IMR-90 (cell line): ENCODE measurements at regions not wholly inside any gene's neighbourhood (a gene's known extent, or its start where the extent isn't known, plus 50 kb on each side); places are given as distances from the start of the nearest gene placed in this dataset.
A peak's percentile ranks its signal among the peaks of the same experiment; 100 is the strongest.

Source experiments
- ATAC-seq: fragments of 200-7000 bp; cut with Tn5 transposase; 2 replicates; pipeline ENCODE4 v1.9.1; 2020; ENCODE audit warnings: low read depth, mild to moderate bottlenecking, moderate library complexity
- BruUV-seq: library from RNA; stranded (reverse); fragments of 400-500 nt; replicated peaks from 2 replicates; lab custom pipeline; 2021; lab: Mats Ljungman, UMichigan
- CTCF ChIA-PET: fragments of 300-600 bp; formaldehyde crosslinking; extraction: SDS; loops from one replicate; lab custom pipeline; 2021; ENCODE audit warnings: antibody characterized with exemption; lab: Yijun Ruan, JAX
- POLR2A ChIA-PET: fragments of 300-600 bp; sonication (Branson Sonifier 250); formaldehyde crosslinking; loops from one replicate; lab custom pipeline; 2022; ENCODE audit warnings: antibody characterized with exemption; ENCODE audit not compliant: unreplicated experiment; lab: Charles Lee
- DNase-seq: peaks from one replicate; pipeline ENCODE4 v3.0.0; 2013
- H2AFZ ChIP-seq: replicated peaks from 2 replicates; pipeline ENCODE3; 2013; ENCODE audit warnings: low read length, mild to moderate bottlenecking; ENCODE audit not compliant: poor library complexity
- H2AK5ac ChIP-seq: 2 replicates; pipeline ENCODE4 v1.6.1; 2013; ENCODE audit warnings: low read depth, low read length, inconsistent platforms
- H2AK9ac ChIP-seq: replicated peaks from 2 replicates; pipeline ENCODE3; 2013; ENCODE audit warnings: mild to moderate bottlenecking, low read depth, low read length, moderate library complexity; ENCODE audit not compliant: poor library complexity
- H2BK120ac ChIP-seq: 2 replicates; pipeline ENCODE4 v1.6.1; 2013; ENCODE audit warnings: low read depth, low read length, inconsistent platforms
- H2BK15ac ChIP-seq: 3 replicates; pipeline ENCODE4 v1.6.1; 2013; ENCODE audit warnings: low read depth, low read length, inconsistent platforms
- H2BK20ac ChIP-seq: 2 replicates; pipeline ENCODE4 v1.6.1; 2013; ENCODE audit warnings: low read depth, mild to moderate bottlenecking, inconsistent platforms, low read length, moderate library complexity
- H2BK5ac ChIP-seq: 2 replicates; pipeline ENCODE4 v1.6.1; 2013; ENCODE audit warnings: mild to moderate bottlenecking, low read depth, low read length, inconsistent platforms; ENCODE audit not compliant: poor library complexity, severe bottlenecking
- H3K14ac ChIP-seq: replicated peaks from 2 replicates; pipeline ENCODE4 v1.6.1; 2013; ENCODE audit warnings: low read depth, low read length, inconsistent platforms
- H3K18ac ChIP-seq: 2 replicates; pipeline ENCODE4 v1.6.1; 2013; ENCODE audit warnings: low read depth, low read length, control low read depth
- H3K23ac ChIP-seq: 2 replicates; pipeline ENCODE4 v1.6.1; 2013; ENCODE audit warnings: low read depth, low read length, inconsistent platforms
- H3K27ac ChIP-seq: 2 replicates; pipeline ENCODE4 v1.5.1; 2013; ENCODE audit warnings: mild to moderate bottlenecking, control low read depth, low read length; ENCODE audit not compliant: insufficient read depth
- H3K27me3 ChIP-seq: 2 replicates; pipeline ENCODE4 v1.6.1; 2013; ENCODE audit warnings: low read length; ENCODE audit not compliant: control insufficient read depth, insufficient read depth
- H3K36me3 ChIP-seq: 2 replicates; pipeline ENCODE4 v1.6.1; 2013; ENCODE audit warnings: low read length, mixed read lengths; ENCODE audit not compliant: control insufficient read depth, insufficient read depth
- H3K4ac ChIP-seq: 2 replicates; pipeline ENCODE4 v1.6.1; 2013; ENCODE audit warnings: low read depth, low read length, inconsistent platforms
- H3K4me1 ChIP-seq: 2 replicates; pipeline ENCODE4 v1.6.1; 2013; ENCODE audit warnings: low read length, mixed read lengths; ENCODE audit not compliant: control insufficient read depth, insufficient read depth
- H3K4me2 ChIP-seq: 2 replicates; pipeline ENCODE4 v1.6.1; 2013; ENCODE audit warnings: low read depth, mild to moderate bottlenecking, control low read depth, low read length, moderate library complexity
- H3K4me3 ChIP-seq: 2 replicates; pipeline ENCODE4 v1.5.1; 2013; ENCODE audit warnings: low read depth, mild to moderate bottlenecking, control low read depth, low read length, moderate library complexity; ENCODE audit not compliant: insufficient read depth
- H3K56ac ChIP-seq: 2 replicates; pipeline ENCODE4 v1.6.1; 2013; ENCODE audit warnings: low read length, inconsistent platforms; ENCODE audit not compliant: insufficient read depth; ENCODE audit errors: extremely low read depth
- H3K79me1 ChIP-seq, 2 experiments: 2 replicates each; pipeline ENCODE4 v1.6.1; 2013; ENCODE audit warnings: low read length in 2 of 2, inconsistent platforms in 1 of 2, low read depth in 1 of 2
- H3K9ac ChIP-seq: 2 replicates; pipeline ENCODE4 v1.6.1; 2013; ENCODE audit warnings: low read depth, low read length, control low read depth
- H3K9me1 ChIP-seq: 2 replicates; pipeline ENCODE4 v1.6.1; 2013; ENCODE audit warnings: low read length, inconsistent platforms; ENCODE audit not compliant: insufficient read depth
- H3K9me3 ChIP-seq: 2 replicates; pipeline ENCODE4 v1.6.1; 2013; ENCODE audit warnings: low read length; ENCODE audit not compliant: control insufficient read depth, insufficient read depth
- H4K20me1 ChIP-seq: 2 replicates; pipeline ENCODE4 v1.6.1; 2013; ENCODE audit warnings: low read length, inconsistent platforms; ENCODE audit not compliant: insufficient read depth
- H4K5ac ChIP-seq: 2 replicates; pipeline ENCODE4 v1.6.1; 2013; ENCODE audit warnings: mild to moderate bottlenecking, low read depth, low read length, control low read depth
- H4K8ac ChIP-seq, 2 experiments: 2 replicates each; pipeline ENCODE4 v1.6.1; 2013; ENCODE audit warnings: low read depth in 2 of 2, low read length in 2 of 2, control low read depth in 1 of 2, inconsistent platforms in 1 of 2
- H4K91ac ChIP-seq: 2 replicates; pipeline ENCODE4 v1.6.1; 2013; ENCODE audit warnings: low read depth, low read length, inconsistent platforms; ENCODE audit not compliant: insufficient read depth
- ELK1 ChIP-seq: fragments of 150-350 bp; IDR thresholded peaks from 2 replicates; pipeline ENCODE4 v1.6.1; 2016; ENCODE audit warnings: low read depth, mild to moderate bottlenecking, low read length, moderate library complexity, borderline replicate concordance
- MXI1 ChIP-seq: IDR thresholded peaks from 2 replicates; pipeline ENCODE4 v1.6.1; 2012; ENCODE audit warnings: low read depth, mild to moderate bottlenecking, low read length, moderate library complexity, borderline replicate concordance
- SMC3 ChIP-seq: fragments of 150-350 bp; IDR thresholded peaks from 2 replicates; pipeline ENCODE4 v1.6.1; 2016; ENCODE audit warnings: low read depth, mild to moderate bottlenecking, antibody characterized with exemption, low read length, moderate library complexity
- WGBS, 2 experiments: methylation state at CpG; one replicate each; pipeline versions ENCODE4 v1.1.5 to v1.1.7; 2013; ENCODE audit warnings: missing lambda C conversion rate in 2 of 2; ENCODE audit not compliant: insufficient read length in 1 of 2; ENCODE audit errors: extremely low coverage in 2 of 2; 5-methylcytosine and 5-hydroxymethylcytosine counted together
- dilution Hi-C: fragments of 300-500 bp; cut with HindIII; formaldehyde crosslinking; loops from one replicate; pipeline ENCODE4 v1.14.3; 2018; ENCODE audit warnings: low sequenced_read_pairs; ENCODE audit not compliant: unreplicated experiment
- in situ Hi-C: fragments of 300-500 bp; cut with MboI; formaldehyde crosslinking; loops from 3 replicates; pipeline ENCODE4 v1.14.3; 2019; ENCODE audit warnings: low sequenced_read_pairs, inconsistent platforms, mixed read lengths
- intact Hi-C: fragments of 100-400 bp; cut with micrococcal nuclease; formaldehyde crosslinking; loops from 2 replicates; pipeline ENCODE4 v1.10.0; 2022

- POLR2A ChIA-PET: no interaction called here
- Histone ChIP-seq H3K9me3 (peaks cover 2% of the 10 kb centered on the region), H3K27ac (no peak overlapping the region; the same call in 1 of the 2 replicates), H4K5ac (0 out of 2 replicates have a peak overlapping the region, but pooled peaks have one; percentile 1), H4K91ac (no peak overlapping the region), H3K23ac (no peak overlapping the region), H2AK5ac (peak overlapping the region; percentile 53; the same call in 1 of the 2 replicates), H3K4me3 (no peak overlapping the region), H4K8ac (peak overlapping the region in 1 of 2 experiments; percentile 38; a peak in 2 of 4 replicates), H3K36me3 (no peaks in the 10 kb centered on the region), H4K20me1 (no peaks in the 10 kb centered on the region), H3K9ac (no peak overlapping the region), H2BK5ac (no peak overlapping the region), H3K18ac (no peak overlapping the region), H3K27me3 (no peaks in the 10 kb centered on the region), H3K4me2 (no peak overlapping the region), H3K4me1 (peaks cover 2% of the 10 kb centered on the region), H2AFZ (peak overlapping the region; percentile 78), H3K9me1 (no peaks in the 10 kb centered on the region), H3K79me1 (no peaks in the 10 kb centered on the region), H3K14ac (0 out of 2 replicates have a peak overlapping the region, but pooled peaks have one; percentile 34), H2BK15ac (peak overlapping the region; percentile 76; the same call in 1 of the 3 replicates), H3K56ac (no peak overlapping the region), H2BK120ac (peak overlapping the region; percentile 48; the same call in 1 of the 2 replicates), H2AK9ac (no peak overlapping the region), H3K4ac (no peak overlapping the region), H2BK20ac (0 out of 2 replicates have a peak overlapping the region, but pooled peaks have one; percentile 0)
- ATAC-seq (no peak), DNase-seq (peak; percentile 24)
- CTCF ChIA-PET: no interaction called here
- dilution Hi-C loops (no loop called here), intact Hi-C loops (no loop called here), in situ Hi-C loops (no loop called here)
- WGBS, 2 experiments: 6% methylated on average over 3 of the region's 7 CpGs; no CpG with 5 or more reads in 1 of the 2 experiments
- BruUV-seq: no TSS peak
- no peak for TF ChIP-seq SMC3
- no peak for TF ChIP-seq ELK1
- TF ChIP-seq MXI1: no peak
These were observed 579.7 kb downstream of the SPRY1 start for GRCh38 chr4:123976285-123976684.
